K562 (cell line): ENCODE measurements at regions not wholly inside any gene's neighbourhood (a gene's known extent, or its start where the extent isn't known, plus 50 kb on each side); places are given as distances from the start of the nearest gene placed in this dataset.
A peak's percentile ranks its signal among the peaks of the same experiment; 100 is the strongest.

Experiments
- ATF2 ChIP-seq: sonication (generic); formaldehyde crosslinking; IDR thresholded peaks from 2 replicates; pipeline ENCODE4 v1.8.1; 2022; ENCODE audit warnings: missing genetic modification reagents
- IRF2 ChIP-seq: sonication (generic); formaldehyde crosslinking; IDR thresholded peaks from 2 replicates; pipeline ENCODE4 v1.8.1; 2022; ENCODE audit warnings: mild to moderate bottlenecking, missing genetic modification reagents
- JUND ChIP-seq, 2 experiments: IDR thresholded peaks; 2 replicates in 1 of 2; 3 replicates in 1 of 2; pipeline ENCODE4 v1.6.1; 2011; ENCODE audit warnings: borderline replicate concordance in 2 of 2, low read depth in 2 of 2, low read length in 2 of 2, improper control_type of control experiment in 1 of 2, missing biosample characterization in 1 of 2, missing genetic modification characterization in 1 of 2, missing genetic modification reagents in 1 of 2
- MGA ChIP-seq: fragments of 450-650 bp; IDR thresholded peaks from 2 replicates; pipeline ENCODE4 v1.6.1; 2016; ENCODE audit warnings: mild to moderate bottlenecking, moderate library complexity
- NCOR1 ChIP-seq: fragments of 450-650 bp; IDR thresholded peaks from 2 replicates; pipeline ENCODE4 v1.6.1; 2016; ENCODE audit warnings: mild to moderate bottlenecking, moderate library complexity
- POLR2B ChIP-seq: fragments of 450-650 bp; IDR thresholded peaks from 2 replicates; pipeline ENCODE4 v1.6.1; 2018; ENCODE audit warnings: low read depth; ENCODE audit not compliant: partially characterized antibody
- RBM14 ChIP-seq: fragments of 200-400 bp; formaldehyde crosslinking; IDR thresholded peaks from 2 replicates; pipeline ENCODE4 v1.6.1; 2018; ENCODE audit warnings: low read depth, mild to moderate bottlenecking, low read length, moderate library complexity, borderline replicate concordance; ENCODE audit not compliant: insufficient read depth
- TAF9B ChIP-seq: fragments of 450-650 bp; IDR thresholded peaks from 2 replicates; pipeline ENCODE4 v1.6.1; 2018; ENCODE audit warnings: mild to moderate bottlenecking; ENCODE audit not compliant: partially characterized antibody
- ZNF655 ChIP-seq: fragments of 250-450 bp; sonication (Bioruptor Pico); IDR thresholded peaks from 2 replicates; pipeline ENCODE4 v1.5.0; 2021
- ZNF740 ChIP-seq, 3 experiments: fragments of 200-800 bp in 1 of 3; sonication (Bioruptor generic) in 1 of 3; sonication (generic) in 1 of 3; formaldehyde crosslinking in 1 of 3; IDR thresholded peaks; 2 replicates each; pipeline versions ENCODE4 v1.6.1 to v1.8.0; 2016 to 2022; ENCODE audit warnings: mild to moderate bottlenecking in 2 of 3, missing compliant biosample characterization in 2 of 3, missing genetic modification characterization in 2 of 3, missing genetic modification reagents in 1 of 3

- TF ChIP-seq JUND (IDR thresholded peaks at IDR 0.05; ENCODE audit: borderline replicate concordance, low read depth, low read length) = peak; percentile 77
- TF ChIP-seq JUND (tag; IDR thresholded peaks at IDR 0.05; ENCODE audit: borderline replicate concordance, low read depth, low read length) = no peak; the same call in 2 of the 3 replicates
- no peak for TF ChIP-seq IRF2
- TF ChIP-seq ZNF655 (CRISPR knock-in tag) = no peak
- no peak for TF ChIP-seq TAF9B
- TF ChIP-seq ATF2 (CRISPR knock-in tag) = no peak
- no peak for TF ChIP-seq POLR2B
- TF ChIP-seq NCOR1 = no peak
- TF ChIP-seq ZNF740 (CRISPR knock-in tag; IDR thresholded peaks at IDR 0.05) = no peak
- TF ChIP-seq ZNF740 (tag; IDR thresholded peaks at IDR 0.05) = peak in 1 of 2 experiments; percentile 67; a peak in 1 of 4 replicates
- TF ChIP-seq MGA = 0 out of 2 replicates have a peak, but pooled peaks have one; percentile 31
- no peak for TF ChIP-seq RBM14
These were observed 267.6 kb downstream of the METTL4 start (continued) for GRCh38 chr18:2303517-2304238.
